H1 (cell line): ENCODE measurements at regions not wholly inside any gene's neighbourhood (a gene's known extent, or its start where the extent isn't known, plus 50 kb on each side); places are given as distances from the start of the nearest gene placed in this dataset.

Source experiments
- EGR1 ChIP-seq: IDR thresholded peaks from 2 replicates; pipeline ENCODE4 v1.6.1; 2011; ENCODE audit warnings: low read depth, low read length, borderline replicate concordance

DNA sequence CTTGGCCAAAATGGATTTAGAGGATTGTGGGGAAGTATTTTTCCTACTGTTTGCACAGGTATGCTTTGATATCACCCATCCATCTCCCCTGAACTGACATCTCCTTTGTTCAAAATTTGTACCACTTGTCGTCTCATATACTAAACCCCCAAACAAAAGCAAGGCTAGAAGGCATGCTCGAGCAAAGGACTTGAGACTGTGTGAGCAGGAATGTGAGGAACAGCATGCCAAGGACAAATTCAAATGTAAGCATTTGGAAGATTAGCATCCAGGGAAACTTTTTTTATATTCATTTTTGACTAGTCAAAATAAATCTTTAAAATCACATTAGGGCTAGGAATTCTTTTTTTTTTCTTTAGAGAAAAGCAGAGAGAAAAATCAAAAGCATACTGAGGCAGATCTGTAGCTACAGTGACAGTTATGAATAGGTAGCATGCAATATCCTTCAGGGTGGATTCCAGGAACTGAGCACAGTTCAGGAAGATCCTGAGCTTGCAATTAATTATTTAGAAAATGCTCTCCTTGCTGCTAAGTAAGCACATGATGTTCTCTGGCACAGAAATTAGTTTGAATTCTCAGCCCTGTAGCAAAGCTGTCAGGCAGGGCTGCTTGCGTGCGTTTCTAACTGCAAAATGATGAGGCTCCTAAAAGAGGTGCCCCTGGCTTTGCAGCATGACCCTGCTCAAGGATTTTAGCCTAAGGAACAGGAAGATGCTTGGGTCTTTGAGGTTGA lies 327.7 kb downstream of the LRIG3 start (continued):
- TF ChIP-seq EGR1: no peak
- TF ChIP-seq, all 59 proteins: peak for 0
